ENCODE measurements at regions not wholly inside any gene's neighbourhood (a gene's known extent, or its start where the extent isn't known, plus 50 kb on each side); places are given as distances from the start of the nearest gene placed in this dataset.

DNA sequence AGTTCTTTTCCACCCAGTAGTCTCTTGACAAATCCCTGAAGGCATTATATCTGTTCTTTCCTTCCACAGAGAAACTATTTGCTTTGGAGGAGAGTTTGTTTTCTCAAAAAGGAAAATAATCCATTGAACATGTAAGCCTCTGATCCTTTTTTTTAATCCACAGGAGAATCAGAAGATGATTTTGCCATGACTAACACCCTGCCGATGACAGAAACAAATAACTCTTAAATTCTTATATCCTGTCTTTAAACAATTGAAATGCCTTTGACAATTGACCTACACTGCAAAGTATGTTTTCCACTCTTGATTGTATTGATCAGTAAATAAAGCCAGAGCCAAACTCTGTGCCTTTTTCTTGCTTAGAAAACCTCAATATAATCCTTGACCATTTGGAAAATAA is 666.4 kb upstream of the CTNND2 start:
- TF ChIP-seq TCF4 (CRISPR knock-in tag; IDR thresholded peaks at IDR 0.05; ENCODE audit: borderline replicate concordance) (no peak), CSDC2 (CRISPR knock-in tag; IDR thresholded peaks at IDR 0.05) (no peak), ZNF70 (CRISPR knock-in tag; IDR thresholded peaks at IDR 0.05) (no peak), ARNTL (CRISPR knock-in tag; IDR thresholded peaks at IDR 0.05; ENCODE audit: borderline replicate concordance, low read depth) (no peak), OSR1 (CRISPR knock-in tag; IDR thresholded peaks at IDR 0.05) (no peak)
- TF ChIP-seq, protein P1, sequence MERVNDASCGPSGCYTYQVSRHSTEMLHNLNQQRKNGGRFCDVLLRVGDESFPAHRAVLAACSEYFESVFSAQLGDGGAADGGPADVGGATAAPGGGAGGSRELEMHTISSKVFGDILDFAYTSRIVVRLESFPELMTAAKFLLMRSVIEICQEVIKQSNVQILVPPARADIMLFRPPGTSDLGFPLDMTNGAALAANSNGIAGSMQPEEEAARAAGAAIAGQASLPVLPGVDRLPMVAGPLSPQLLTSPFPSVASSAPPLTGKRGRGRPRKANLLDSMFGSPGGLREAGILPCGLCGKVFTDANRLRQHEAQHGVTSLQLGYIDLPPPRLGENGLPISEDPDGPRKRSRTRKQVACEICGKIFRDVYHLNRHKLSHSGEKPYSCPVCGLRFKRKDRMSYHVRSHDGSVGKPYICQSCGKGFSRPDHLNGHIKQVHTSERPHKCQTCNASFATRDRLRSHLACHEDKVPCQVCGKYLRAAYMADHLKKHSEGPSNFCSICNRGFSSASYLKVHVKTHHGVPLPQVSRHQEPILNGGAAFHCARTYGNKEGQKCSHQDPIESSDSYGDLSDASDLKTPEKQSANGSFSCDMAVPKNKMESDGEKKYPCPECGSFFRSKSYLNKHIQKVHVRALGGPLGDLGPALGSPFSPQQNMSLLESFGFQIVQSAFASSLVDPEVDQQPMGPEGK (CRISPR knock-in tag; IDR thresholded peaks at IDR 0.05; ENCODE audit: borderline replicate concordance): no peak
- ATAC-seq: no peak

DNA sequence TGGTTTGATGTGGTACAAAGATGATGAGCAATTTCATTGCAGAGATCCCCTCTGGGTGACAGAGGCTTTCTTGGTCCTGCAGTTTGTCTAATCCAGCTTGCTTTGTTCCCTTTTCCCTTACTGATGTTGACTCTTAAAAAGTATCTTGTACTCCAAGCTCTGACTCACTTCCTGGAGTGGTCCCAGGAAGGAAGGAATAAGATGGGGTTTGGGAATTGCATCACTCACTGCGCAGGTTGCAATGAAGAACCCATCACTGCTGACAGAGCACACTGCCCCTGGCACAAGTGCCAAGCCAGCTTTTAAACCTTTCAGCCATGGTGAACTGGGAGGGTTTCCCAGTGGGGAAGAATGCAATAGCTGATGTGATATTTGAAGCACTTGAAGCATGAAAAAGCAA is 662.2 kb upstream of the CTNND2 start:
- TF ChIP-seq TOX (CRISPR knock-in tag; IDR thresholded peaks at IDR 0.05; ENCODE audit: borderline replicate concordance): no peak
- no peak for TF ChIP-seq ISL1 (CRISPR knock-in tag; IDR thresholded peaks at IDR 0.05)
- no peak for TF ChIP-seq CSDC2 (CRISPR knock-in tag; IDR thresholded peaks at IDR 0.05)
- TF ChIP-seq OSR1 (CRISPR knock-in tag; IDR thresholded peaks at IDR 0.05): no peak
- TF ChIP-seq ZFP30 (CRISPR knock-in tag; IDR thresholded peaks at IDR 0.05): no peak
- no peak for TF ChIP-seq TCF4 (CRISPR knock-in tag; IDR thresholded peaks at IDR 0.05; ENCODE audit: borderline replicate concordance)
- TF ChIP-seq, protein P2, sequence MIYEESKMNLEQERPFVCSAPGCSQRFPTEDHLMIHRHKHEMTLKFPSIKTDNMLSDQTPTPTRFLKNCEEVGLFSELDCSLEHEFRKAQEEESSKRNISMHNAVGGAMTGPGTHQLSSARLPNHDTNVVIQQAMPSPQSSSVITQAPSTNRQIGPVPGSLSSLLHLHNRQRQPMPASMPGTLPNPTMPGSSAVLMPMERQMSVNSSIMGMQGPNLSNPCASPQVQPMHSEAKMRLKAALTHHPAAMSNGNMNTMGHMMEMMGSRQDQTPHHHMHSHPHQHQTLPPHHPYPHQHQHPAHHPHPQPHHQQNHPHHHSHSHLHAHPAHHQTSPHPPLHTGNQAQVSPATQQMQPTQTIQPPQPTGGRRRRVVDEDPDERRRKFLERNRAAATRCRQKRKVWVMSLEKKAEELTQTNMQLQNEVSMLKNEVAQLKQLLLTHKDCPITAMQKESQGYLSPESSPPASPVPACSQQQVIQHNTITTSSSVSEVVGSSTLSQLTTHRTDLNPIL (CRISPR knock-in tag; IDR thresholded peaks at IDR 0.05; ENCODE audit: low read depth): no peak
- TF ChIP-seq, protein P3, sequence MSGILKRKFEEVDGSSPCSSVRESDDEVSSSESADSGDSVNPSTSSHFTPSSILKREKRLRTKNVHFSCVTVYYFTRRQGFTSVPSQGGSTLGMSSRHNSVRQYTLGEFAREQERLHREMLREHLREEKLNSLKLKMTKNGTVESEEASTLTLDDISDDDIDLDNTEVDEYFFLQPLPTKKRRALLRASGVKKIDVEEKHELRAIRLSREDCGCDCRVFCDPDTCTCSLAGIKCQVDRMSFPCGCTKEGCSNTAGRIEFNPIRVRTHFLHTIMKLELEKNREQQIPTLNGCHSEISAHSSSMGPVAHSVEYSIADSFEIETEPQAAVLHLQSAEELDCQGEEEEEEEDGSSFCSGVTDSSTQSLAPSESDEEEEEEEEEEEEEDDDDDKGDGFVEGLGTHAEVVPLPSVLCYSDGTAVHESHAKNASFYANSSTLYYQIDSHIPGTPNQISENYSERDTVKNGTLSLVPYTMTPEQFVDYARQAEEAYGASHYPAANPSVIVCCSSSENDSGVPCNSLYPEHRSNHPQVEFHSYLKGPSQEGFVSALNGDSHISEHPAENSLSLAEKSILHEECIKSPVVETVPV (CRISPR knock-in tag; IDR thresholded peaks at IDR 0.05): no peak
- TF ChIP-seq ZC3H10 (CRISPR knock-in tag; IDR thresholded peaks at IDR 0.05): no peak
- no peak for TF ChIP-seq BACH2 (CRISPR knock-in tag; IDR thresholded peaks at IDR 0.05; ENCODE audit: borderline replicate concordance)
- no peak for TF ChIP-seq ESRRG (CRISPR knock-in tag; IDR thresholded peaks at IDR 0.05)
- TF ChIP-seq ZNF565 (CRISPR knock-in tag; conservative IDR thresholded peaks at IDR 0.05; ENCODE audit: low read depth): no peak
- no peak for ATAC-seq

DNA sequence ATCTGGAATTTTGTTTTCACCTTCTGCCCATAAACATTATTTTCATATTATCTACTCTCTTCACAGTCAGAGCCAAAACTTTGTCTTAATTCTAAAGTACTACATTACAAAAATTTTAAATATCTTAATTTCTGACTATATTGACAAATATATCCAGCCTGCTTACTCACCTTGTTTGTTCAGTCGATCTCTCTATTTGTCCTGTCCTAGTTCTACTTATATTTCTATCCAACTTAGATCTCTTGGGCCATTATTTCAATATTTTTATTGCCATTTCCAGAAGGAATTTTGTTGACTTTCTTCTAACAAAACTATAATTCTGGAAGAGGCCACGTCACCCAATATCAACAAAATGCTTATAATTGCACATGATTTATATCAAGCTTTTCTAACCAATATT is 652.8 kb upstream of the CTNND2 start:
- ATAC-seq: no peak
- no peak for TF ChIP-seq ZNF8 (CRISPR knock-in tag; IDR thresholded peaks at IDR 0.05)
- TF ChIP-seq OSR1 (CRISPR knock-in tag; IDR thresholded peaks at IDR 0.05): no peak
- no peak for TF ChIP-seq GLIS3 (CRISPR knock-in tag; IDR thresholded peaks at IDR 0.05)
- TF ChIP-seq CSDC2 (CRISPR knock-in tag; IDR thresholded peaks at IDR 0.05): no peak
- no peak for TF ChIP-seq ZFP30 (CRISPR knock-in tag; IDR thresholded peaks at IDR 0.05)
- TF ChIP-seq, protein P4, sequence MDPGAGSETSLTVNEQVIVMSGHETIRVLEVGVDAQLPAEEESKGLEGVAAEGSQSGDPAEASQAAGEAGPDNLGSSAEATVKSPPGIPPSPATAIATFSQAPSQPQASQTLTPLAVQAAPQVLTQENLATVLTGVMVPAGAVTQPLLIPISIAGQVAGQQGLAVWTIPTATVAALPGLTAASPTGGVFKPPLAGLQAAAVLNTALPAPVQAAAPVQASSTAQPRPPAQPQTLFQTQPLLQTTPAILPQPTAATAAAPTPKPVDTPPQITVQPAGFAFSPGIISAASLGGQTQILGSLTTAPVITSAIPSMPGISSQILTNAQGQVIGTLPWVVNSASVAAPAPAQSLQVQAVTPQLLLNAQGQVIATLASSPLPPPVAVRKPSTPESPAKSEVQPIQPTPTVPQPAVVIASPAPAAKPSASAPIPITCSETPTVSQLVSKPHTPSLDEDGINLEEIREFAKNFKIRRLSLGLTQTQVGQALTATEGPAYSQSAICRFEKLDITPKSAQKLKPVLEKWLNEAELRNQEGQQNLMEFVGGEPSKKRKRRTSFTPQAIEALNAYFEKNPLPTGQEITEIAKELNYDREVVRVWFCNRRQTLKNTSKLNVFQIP (CRISPR knock-in tag; IDR thresholded peaks at IDR 0.05; ENCODE audit: borderline replicate concordance, low read depth): no peak
- no peak for TF ChIP-seq PPARA (CRISPR knock-in tag; IDR thresholded peaks at IDR 0.05; ENCODE audit: borderline replicate concordance)
- TF ChIP-seq ZFP3 (CRISPR knock-in tag; IDR thresholded peaks at IDR 0.05): no peak
- TF ChIP-seq ZC3H10 (CRISPR knock-in tag; IDR thresholded peaks at IDR 0.05): no peak
- no peak for TF ChIP-seq BACH2 (CRISPR knock-in tag; IDR thresholded peaks at IDR 0.05; ENCODE audit: borderline replicate concordance)
- no peak for TF ChIP-seq SNAI2 (CRISPR knock-in tag; IDR thresholded peaks at IDR 0.05)
- TF ChIP-seq TOX (CRISPR knock-in tag; IDR thresholded peaks at IDR 0.05; ENCODE audit: borderline replicate concordance): no peak
- TF ChIP-seq, protein P2 (CRISPR knock-in tag; IDR thresholded peaks at IDR 0.05; ENCODE audit: low read depth): no peak
- TF ChIP-seq, protein P5, sequence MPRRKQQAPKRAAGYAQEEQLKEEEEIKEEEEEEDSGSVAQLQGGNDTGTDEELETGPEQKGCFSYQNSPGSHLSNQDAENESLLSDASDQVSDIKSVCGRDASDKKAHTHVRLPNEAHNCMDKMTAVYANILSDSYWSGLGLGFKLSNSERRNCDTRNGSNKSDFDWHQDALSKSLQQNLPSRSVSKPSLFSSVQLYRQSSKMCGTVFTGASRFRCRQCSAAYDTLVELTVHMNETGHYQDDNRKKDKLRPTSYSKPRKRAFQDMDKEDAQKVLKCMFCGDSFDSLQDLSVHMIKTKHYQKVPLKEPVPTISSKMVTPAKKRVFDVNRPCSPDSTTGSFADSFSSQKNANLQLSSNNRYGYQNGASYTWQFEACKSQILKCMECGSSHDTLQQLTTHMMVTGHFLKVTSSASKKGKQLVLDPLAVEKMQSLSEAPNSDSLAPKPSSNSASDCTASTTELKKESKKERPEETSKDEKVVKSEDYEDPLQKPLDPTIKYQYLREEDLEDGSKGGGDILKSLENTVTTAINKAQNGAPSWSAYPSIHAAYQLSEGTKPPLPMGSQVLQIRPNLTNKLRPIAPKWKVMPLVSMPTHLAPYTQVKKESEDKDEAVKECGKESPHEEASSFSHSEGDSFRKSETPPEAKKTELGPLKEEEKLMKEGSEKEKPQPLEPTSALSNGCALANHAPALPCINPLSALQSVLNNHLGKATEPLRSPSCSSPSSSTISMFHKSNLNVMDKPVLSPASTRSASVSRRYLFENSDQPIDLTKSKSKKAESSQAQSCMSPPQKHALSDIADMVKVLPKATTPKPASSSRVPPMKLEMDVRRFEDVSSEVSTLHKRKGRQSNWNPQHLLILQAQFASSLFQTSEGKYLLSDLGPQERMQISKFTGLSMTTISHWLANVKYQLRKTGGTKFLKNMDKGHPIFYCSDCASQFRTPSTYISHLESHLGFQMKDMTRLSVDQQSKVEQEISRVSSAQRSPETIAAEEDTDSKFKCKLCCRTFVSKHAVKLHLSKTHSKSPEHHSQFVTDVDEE (CRISPR knock-in tag; IDR thresholded peaks at IDR 0.05): no peak
- TF ChIP-seq, protein P3 (CRISPR knock-in tag; IDR thresholded peaks at IDR 0.05): no peak
- TF ChIP-seq TCF4 (CRISPR knock-in tag; IDR thresholded peaks at IDR 0.05; ENCODE audit: borderline replicate concordance): no peak
- no peak for TF ChIP-seq ISL1 (CRISPR knock-in tag; IDR thresholded peaks at IDR 0.05)

Data from SK-N-SH treated with all-trans-retinoic acid at 6 μM for 48 hours (cell line).